Endothelial cell of umbilical vein (primary cell): ENCODE measurements at regions not wholly inside any gene's neighbourhood (a gene's known extent, or its start where the extent isn't known, plus 50 kb on each side); places are given as distances from the start of the nearest gene placed in this dataset.

Experiments used
- BruUV-seq: library from RNA; stranded (reverse); fragments of 400-500 nt; replicated peaks from 2 replicates; lab custom pipeline; 2021; lab: Mats Ljungman, UMichigan
- CTCF ChIA-PET: fragments of 300-600, 350-600 bp; sonication (Branson Sonifier 250); formaldehyde crosslinking; loops from one replicate; lab custom pipeline; 2021; ENCODE audit warnings: antibody characterized with exemption, inconsistent platforms; lab: Charles Lee
- POLR2A ChIA-PET: fragments of 300-600, 350-600 bp; sonication (Branson Sonifier 250); formaldehyde crosslinking; loops from one replicate; lab custom pipeline; 2021; ENCODE audit warnings: antibody characterized with exemption, inconsistent platforms; lab: Charles Lee
- DNase-seq: peaks from one replicate; pipeline ENCODE4 v3.0.0-alpha.2; 2011; ENCODE audit warnings: low read depth, low spot score
- FAIRE-seq: peaks from 2 replicates; lab custom pipeline; 2011; peaks lifted over from hg19 to GRCh38; lab: Jason Lieb, UNC
- H2AFZ ChIP-seq: 2 replicates; pipeline ENCODE4 v1.6.0; 2012; ENCODE audit warnings: low read depth, low read length, control low read depth, inconsistent platforms
- H3K27ac ChIP-seq: 2 replicates; pipeline ENCODE4 v1.5.1; 2011; ENCODE audit warnings: low read depth, mild to moderate bottlenecking, control low read depth, low read length, moderate library complexity; ENCODE audit not compliant: insufficient read depth
- H3K27me3 ChIP-seq, 2 experiments: 2 replicates each; pipeline versions ENCODE4 v1.6.0 to v1.6.1; 2011; ENCODE audit warnings: low read length in 2 of 2, mixed read lengths in 1 of 2; ENCODE audit not compliant: control insufficient read depth in 2 of 2, insufficient read depth in 2 of 2
- H3K36me3 ChIP-seq, 2 experiments: 2 replicates in 1 of 2; 3 replicates in 1 of 2; pipeline ENCODE4 v1.5.1; 2011; ENCODE audit warnings: low read length in 2 of 2, mild to moderate bottlenecking in 1 of 2, moderate library complexity in 1 of 2; ENCODE audit not compliant: control insufficient read depth in 2 of 2, insufficient read depth in 2 of 2; ENCODE audit errors: extremely low read depth in 1 of 2
- H3K4me1 ChIP-seq: 3 replicates; pipeline ENCODE4 v1.5.1; 2011; ENCODE audit warnings: mild to moderate bottlenecking, low read length; ENCODE audit not compliant: control insufficient read depth, insufficient read depth; ENCODE audit errors: extremely low read depth
- H3K4me2 ChIP-seq: 2 replicates; pipeline ENCODE4 v1.6.1; 2011; ENCODE audit warnings: low read length, control low read depth, mixed read lengths; ENCODE audit not compliant: insufficient read depth
- H3K4me3 ChIP-seq, 3 experiments: fragments of 200-600 bp in 1 of 3; sonication (generic), shearing (Covaris generic) in 1 of 3; replicated peaks in 1 of 3; 2 replicates each; pipeline ENCODE4 v1.5.1; 2011 to 2016; ENCODE audit warnings: control low read depth in 3 of 3, low read length in 3 of 3, mild to moderate bottlenecking in 2 of 3, inconsistent platforms in 1 of 3, low read depth in 1 of 3, moderate library complexity in 1 of 3; ENCODE audit not compliant: insufficient read depth in 1 of 3
- H3K79me2 ChIP-seq: 2 replicates; pipeline ENCODE4 v1.6.0; 2012; ENCODE audit warnings: low read length, inconsistent platforms; ENCODE audit not compliant: control insufficient read depth, insufficient read depth
- H3K9ac ChIP-seq: replicated peaks from 2 replicates; pipeline ENCODE3; 2011; ENCODE audit warnings: low read length, control low read depth; ENCODE audit not compliant: insufficient read depth; ENCODE audit errors: extremely low read depth
- H3K9me1 ChIP-seq: replicated peaks from 3 replicates; pipeline ENCODE4 v1.6.0; 2011; ENCODE audit warnings: mild to moderate bottlenecking, low read length; ENCODE audit not compliant: control insufficient read depth, insufficient read depth; ENCODE audit errors: extremely low read depth
- H3K9me3 ChIP-seq: replicated peaks from 2 replicates; pipeline ENCODE4 v1.5.1; 2012; ENCODE audit warnings: low read length, inconsistent platforms; ENCODE audit not compliant: control insufficient read depth, insufficient read depth
- H4K20me1 ChIP-seq: replicated peaks from 2 replicates; pipeline ENCODE3; 2011; ENCODE audit warnings: mild to moderate bottlenecking, low read length; ENCODE audit not compliant: control insufficient read depth, insufficient read depth; ENCODE audit errors: extremely low read depth
- EZH2 ChIP-seq: IDR thresholded peaks from 2 replicates; pipeline ENCODE4 v1.6.1; 2012; ENCODE audit warnings: borderline replicate concordance, low read depth, mild to moderate bottlenecking, moderate library complexity, low read length, inconsistent platforms; ENCODE audit not compliant: severe bottlenecking
- FOS ChIP-seq: IDR thresholded peaks from 2 replicates; pipeline ENCODE4 v1.6.1; 2011; ENCODE audit warnings: mild to moderate bottlenecking, low read length, moderate library complexity, borderline replicate concordance; ENCODE audit not compliant: insufficient read depth
- GATA2 ChIP-seq: IDR thresholded peaks from 2 replicates; pipeline ENCODE4 v1.7.0; 2011; ENCODE audit warnings: low read depth, mild to moderate bottlenecking, moderate library complexity, mixed read lengths, low read length; ENCODE audit not compliant: insufficient read length, insufficient read depth
- JUN ChIP-seq: IDR thresholded peaks from 2 replicates; pipeline ENCODE4 v1.6.1; 2011; ENCODE audit warnings: borderline replicate concordance, low read depth; ENCODE audit not compliant: insufficient read length, insufficient read depth
- MYC ChIP-seq: IDR thresholded peaks from one replicate; pipeline ENCODE4 v1.6.1; 2011; ENCODE audit warnings: mild to moderate bottlenecking, low read depth, low read length
- POLR2A ChIP-seq: IDR thresholded peaks from 2 replicates; pipeline ENCODE4 v1.6.1; 2012; ENCODE audit warnings: low read depth, mild to moderate bottlenecking, control low read depth, low read length
- POLR2AphosphoS5 ChIP-seq: IDR thresholded peaks from 2 replicates; pipeline ENCODE4 v1.6.1; 2012; ENCODE audit warnings: low read depth, mild to moderate bottlenecking, control low read depth, low read length, moderate library complexity; ENCODE audit not compliant: insufficient read depth
- dilution Hi-C: fragments of 300-500 bp; cut with MboI; formaldehyde crosslinking; loops from one replicate; pipeline ENCODE4 v1.15.0; 2019; ENCODE audit warnings: low sequenced_read_pairs; ENCODE audit not compliant: extremely low pct_ligation_motif_present
- intact Hi-C: fragments of 100-400 bp; cut with micrococcal nuclease; formaldehyde crosslinking; loops from one replicate; pipeline ENCODE4 v1.10.0; 2022
- TF ChIP-seq, protein P1 (sequence below): IDR thresholded peaks from 2 replicates; pipeline ENCODE4 v1.6.1; 2011; ENCODE audit not compliant: insufficient read depth, insufficient read length
- TF ChIP-seq, protein P2 (sequence below), 2 donors: IDR thresholded peaks; 1 replicate in 1 of 2; 2 replicates in 1 of 2; pipeline ENCODE4 v1.5.1; 2011; ENCODE audit warnings: low read length in 2 of 2, mild to moderate bottlenecking in 2 of 2, moderate library complexity in 2 of 2, control low read depth in 1 of 2, inconsistent platforms in 1 of 2, low read depth in 1 of 2; ENCODE audit not compliant: insufficient read depth in 1 of 2; ENCODE audit errors: extremely low read depth in 1 of 2

DNA sequence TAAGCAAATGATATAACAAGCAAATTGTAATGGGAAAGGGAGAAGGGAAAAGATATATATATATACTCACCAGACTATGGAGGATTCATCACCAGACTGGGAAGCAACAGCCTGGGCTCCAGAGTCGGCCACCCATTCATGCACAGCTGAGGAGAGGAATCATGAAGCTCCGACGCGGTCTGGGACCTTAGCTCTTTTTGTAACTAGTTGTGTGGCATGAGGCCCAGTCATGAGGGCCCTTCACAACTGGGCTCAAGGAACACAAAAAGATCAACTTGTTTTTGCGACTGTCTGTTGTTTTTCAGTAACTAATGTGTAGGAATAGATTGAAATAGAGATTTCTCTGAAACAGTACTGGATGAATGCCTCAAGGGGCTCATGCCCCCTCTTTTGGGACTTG is 911.2 kb downstream of the TYW1 start:
- H3K4me2 ChIP-seq, result no peak overlapping the region
- H3K4me1 ChIP-seq, result no peaks in the 10 kb centered on the region
- no peak for DNase-seq
- dilution Hi-C loops, result no loop called here
- CTCF ChIA-PET, result no interaction called here
- no peaks in the 10 kb centered on the region for H3K9me1 ChIP-seq
- intact Hi-C loops, result no loop called here
- POLR2A ChIA-PET, result no interaction called here
- H3K36me3 ChIP-seq, result no peaks in the 10 kb centered on the region
- H3K27ac ChIP-seq, result no peak overlapping the region
- no peaks in the 10 kb centered on the region for H3K79me2 ChIP-seq
- peaks cover 7% of the 10 kb centered on the region for H3K9me3 ChIP-seq
- no TSS peak for BruUV-seq
- no peaks in the 10 kb centered on the region for H4K20me1 ChIP-seq
- H3K9ac ChIP-seq, result no peak overlapping the region
- H2AFZ ChIP-seq, result no peak overlapping the region
- H3K27me3 ChIP-seq, result no peaks in the 10 kb centered on the region
- no peak for TF ChIP-seq FOS
- TF ChIP-seq, protein P1, sequence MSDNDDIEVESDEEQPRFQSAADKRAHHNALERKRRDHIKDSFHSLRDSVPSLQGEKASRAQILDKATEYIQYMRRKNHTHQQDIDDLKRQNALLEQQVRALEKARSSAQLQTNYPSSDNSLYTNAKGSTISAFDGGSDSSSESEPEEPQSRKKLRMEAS, result no peak
- TF ChIP-seq MYC, result no peak
- no peak for TF ChIP-seq POLR2AphosphoS5
- no peak for TF ChIP-seq EZH2
- no peak for TF ChIP-seq JUN
- no peak for TF ChIP-seq POLR2A
- TF ChIP-seq GATA2, result no peak
- TF ChIP-seq, protein P2, sequence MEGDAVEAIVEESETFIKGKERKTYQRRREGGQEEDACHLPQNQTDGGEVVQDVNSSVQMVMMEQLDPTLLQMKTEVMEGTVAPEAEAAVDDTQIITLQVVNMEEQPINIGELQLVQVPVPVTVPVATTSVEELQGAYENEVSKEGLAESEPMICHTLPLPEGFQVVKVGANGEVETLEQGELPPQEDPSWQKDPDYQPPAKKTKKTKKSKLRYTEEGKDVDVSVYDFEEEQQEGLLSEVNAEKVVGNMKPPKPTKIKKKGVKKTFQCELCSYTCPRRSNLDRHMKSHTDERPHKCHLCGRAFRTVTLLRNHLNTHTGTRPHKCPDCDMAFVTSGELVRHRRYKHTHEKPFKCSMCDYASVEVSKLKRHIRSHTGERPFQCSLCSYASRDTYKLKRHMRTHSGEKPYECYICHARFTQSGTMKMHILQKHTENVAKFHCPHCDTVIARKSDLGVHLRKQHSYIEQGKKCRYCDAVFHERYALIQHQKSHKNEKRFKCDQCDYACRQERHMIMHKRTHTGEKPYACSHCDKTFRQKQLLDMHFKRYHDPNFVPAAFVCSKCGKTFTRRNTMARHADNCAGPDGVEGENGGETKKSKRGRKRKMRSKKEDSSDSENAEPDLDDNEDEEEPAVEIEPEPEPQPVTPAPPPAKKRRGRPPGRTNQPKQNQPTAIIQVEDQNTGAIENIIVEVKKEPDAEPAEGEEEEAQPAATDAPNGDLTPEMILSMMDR (IDR thresholded peaks at IDR 0.05; ENCODE audit: extremely low read depth in 1 of 2, insufficient read depth in 1 of 2, low read depth in 1 of 2, low read length in 2 of 2), result no peak
- no peak for FAIRE-seq
- H3K4me3 ChIP-seq, result no peak overlapping the region
